ENCODE measurements at regions not wholly inside any gene's neighbourhood (a gene's known extent, or its start where the extent isn't known, plus 50 kb on each side); places are given as distances from the start of the nearest gene placed in this dataset.

GRCh38 chr9:11868795-11869194 is 824.4 kb upstream of the TYRP1 start (continued):
- TF ChIP-seq KAT7 (CRISPR knock-in tag; IDR thresholded peaks at IDR 0.05; ENCODE audit: borderline replicate concordance): no peak
- no peak for TF ChIP-seq USF2 (CRISPR knock-in tag; IDR thresholded peaks at IDR 0.05)

GRCh38 chr9:11871852-11872251 is 821.3 kb upstream of the TYRP1 start:
- Mint-ChIP-seq H3K36me3 (no peaks in the 10 kb centered on the region), H3K9me3 (no peaks in the 10 kb centered on the region), H3K4me3 (no peak overlapping the region), H3K27me3 (ENCODE audit: low read depth) (no peaks in the 10 kb centered on the region), H3K27ac (no peak overlapping the region), H3K4me1 (peaks cover 19% of the 10 kb centered on the region)
- no peak for ATAC-seq
- CTCF ChIA-PET: no interaction called here
- POLR2A ChIA-PET: no interaction called here
- DNase-seq (ENCODE audit: low spot score): no peak
- TF ChIP-seq E2F4 (CRISPR knock-in tag; IDR thresholded peaks at IDR 0.05; ENCODE audit: borderline replicate concordance, low read depth) (no peak), ATF6 (CRISPR knock-in tag; IDR thresholded peaks at IDR 0.05) (no peak), RELA (CRISPR knock-in tag; IDR thresholded peaks at IDR 0.05; ENCODE audit: borderline replicate concordance) (no peak), ZNF281 (CRISPR knock-in tag; IDR thresholded peaks at IDR 0.05) (no peak), ZNF219 (CRISPR knock-in tag; IDR thresholded peaks at IDR 0.05; ENCODE audit: borderline replicate concordance) (no peak), HMGXB4 (CRISPR knock-in tag; IDR thresholded peaks at IDR 0.05) (no peak), ATF1 (CRISPR knock-in tag; IDR thresholded peaks at IDR 0.05) (no peak), SMAD3 (CRISPR knock-in tag; IDR thresholded peaks at IDR 0.05; ENCODE audit: borderline replicate concordance) (no peak), IRF2 (CRISPR knock-in tag; IDR thresholded peaks at IDR 0.05; ENCODE audit: borderline replicate concordance, low read depth) (no peak), ATF2 (CRISPR knock-in tag; IDR thresholded peaks at IDR 0.05; ENCODE audit: borderline replicate concordance, low read depth) (no peak), FOXP1 (CRISPR knock-in tag; IDR thresholded peaks at IDR 0.05; ENCODE audit: borderline replicate concordance) (no peak), JUN (CRISPR knock-in tag; IDR thresholded peaks at IDR 0.05) (no peak), ZNF416 (CRISPR knock-in tag; IDR thresholded peaks at IDR 0.05) (no peak), ZNF512 (CRISPR knock-in tag; IDR thresholded peaks at IDR 0.05; ENCODE audit: borderline replicate concordance) (no peak), TP53 (CRISPR knock-in tag; IDR thresholded peaks at IDR 0.05) (no peak), CTCF (IDR thresholded peaks at IDR 0.05) (no peak), TEAD4 (CRISPR knock-in tag; IDR thresholded peaks at IDR 0.05) (no peak)
